ENCODE measurements at regions not wholly inside any gene's neighbourhood (a gene's known extent, or its start where the extent isn't known, plus 50 kb on each side); places are given as distances from the start of the nearest gene placed in this dataset.

- no peak overlapping the region for H3K4me3 ChIP-seq (ENCODE audit: low read length)
- no peak for DNase-seq (ENCODE audit: low read depth, low spot score)
These were observed 76.6 kb upstream of the NR4A3 start for GRCh38 chr9:99745085-99745484.

GRCh38 chr9:99746406-99746805, 75.3 kb upstream of the NR4A3 start:
- H3K4me3 ChIP-seq (ENCODE audit: low read length): no peak overlapping the region
- DNase-seq (ENCODE audit: low read depth, low spot score): no peak

- H3K4me3 ChIP-seq (ENCODE audit: low read length): no peak overlapping the region
- DNase-seq (ENCODE audit: low read depth, low spot score): no peak
These were observed 73.4 kb upstream of the NR4A3 start for GRCh38 chr9:99748266-99748665.

- no peak for DNase-seq (ENCODE audit: low read depth, low spot score)
- no peak overlapping the region for H3K4me3 ChIP-seq (ENCODE audit: low read length)
These were observed 73.0 kb upstream of the NR4A3 start for GRCh38 chr9:99748676-99749075.

- no peak for DNase-seq (ENCODE audit: low read depth, low spot score)
- no peak overlapping the region for H3K4me3 ChIP-seq (ENCODE audit: low read length)
These were observed 72.0 kb upstream of the NR4A3 start for GRCh38 chr9:99749641-99750040.

GRCh38 chr9:99750526-99750925, 71.2 kb upstream of the NR4A3 start:
- no peak overlapping the region for H3K4me3 ChIP-seq (ENCODE audit: low read length)
- DNase-seq (ENCODE audit: low read depth, low spot score): no peak

GRCh38 chr9:99752417-99753109, 69.1 kb upstream of the NR4A3 start:
- no peak for DNase-seq (ENCODE audit: low read depth, low spot score)
- no peak overlapping the region for H3K4me3 ChIP-seq (ENCODE audit: low read length)

- no peak for DNase-seq (ENCODE audit: low read depth, low spot score)
- H3K4me3 ChIP-seq (ENCODE audit: low read length): no peak overlapping the region
These were observed 68.2 kb upstream of the NR4A3 start for GRCh38 chr9:99753436-99753835.

GRCh38 chr9:99760421-99760820, 61.3 kb upstream of the NR4A3 start:
- H3K4me3 ChIP-seq (ENCODE audit: low read length): no peak overlapping the region
- no peak for DNase-seq (ENCODE audit: low read depth, low spot score)

- no peak overlapping the region for H3K4me3 ChIP-seq (ENCODE audit: low read length)
- DNase-seq (ENCODE audit: low read depth, low spot score): no peak
These were observed 59.2 kb upstream of the NR4A3 start for GRCh38 chr9:99762470-99762869.
